NCI-H510A treated with DMSO at 0.1 percent for 48 hours (cell line): ENCODE measurements at regions not wholly inside any gene's neighbourhood (a gene's known extent, or its start where the extent isn't known, plus 50 kb on each side); places are given as distances from the start of the nearest gene placed in this dataset.

ENCODE experiments used
- DNase-seq: peaks from one replicate; lab custom pipeline; 2025; lab: John Stamatoyannopoulos, UW

GRCh38 chr2:119104414-119104813, 54.1 kb downstream of the C1QL2 start:
- no peak for DNase-seq

- DNase-seq = no peak
Observed at GRCh38 chr2:119102964-119103363, 55.6 kb downstream of the C1QL2 start.

GRCh38 chr2:119088416-119088815, 70.1 kb downstream of the C1QL2 start:
- DNase-seq = no peak

GRCh38 chr2:119086327-119086726, 72.2 kb downstream of the C1QL2 start:
- peak; percentile 2 for DNase-seq

GRCh38 chr2:119085613-119086012, 72.9 kb downstream of the C1QL2 start:
- DNase-seq = no peak

GRCh38 chr2:119083416-119083815, 75.1 kb downstream of the C1QL2 start:
- DNase-seq = no peak

- no peak for DNase-seq
Observed at GRCh38 chr2:119082821-119083400, 75.6 kb downstream of the C1QL2 start.

GRCh38 chr2:119078796-119079195, 79.8 kb downstream of the C1QL2 start:
- DNase-seq = no peak

GRCh38 chr2:119076713-119077112, 81.8 kb downstream of the C1QL2 start:
- no peak for DNase-seq

- no peak for DNase-seq
Observed at GRCh38 chr2:119073213-119073612, 85.3 kb downstream of the C1QL2 start.

- DNase-seq = no peak
Observed at GRCh38 chr2:119071476-119071875, 87.1 kb downstream of the C1QL2 start.

- no peak for DNase-seq
Observed at GRCh38 chr2:119069781-119070180, 88.8 kb downstream of the C1QL2 start.

GRCh38 chr2:119068154-119068725, 90.3 kb downstream of the C1QL2 start:
- DNase-seq = no peak

GRCh38 chr2:119066272-119066804, 92.2 kb downstream of the C1QL2 start:
- DNase-seq = no peak

- DNase-seq = no peak
Observed at GRCh38 chr2:119065146-119065545, 93.4 kb downstream of the C1QL2 start.

- DNase-seq = no peak
Observed at GRCh38 chr2:119064567-119064966, 94.0 kb downstream of the C1QL2 start.

GRCh38 chr2:119063177-119063576, 95.4 kb downstream of the C1QL2 start:
- DNase-seq = no peak

GRCh38 chr2:119062652-119063051, 95.9 kb downstream of the C1QL2 start:
- DNase-seq = peak; percentile 58

- no peak for DNase-seq
Observed at GRCh38 chr2:119062179-119062578, 96.4 kb downstream of the C1QL2 start.

GRCh38 chr2:119059940-119060339, 98.6 kb downstream of the C1QL2 start:
- DNase-seq = no peak

GRCh38 chr2:119059287-119059686, 99.3 kb downstream of the C1QL2 start:
- no peak for DNase-seq

GRCh38 chr2:119053700-119054436, 104.7 kb downstream of the C1QL2 start:
- DNase-seq = no peak

- DNase-seq = no peak
Observed at GRCh38 chr2:119051263-119051662, 107.3 kb downstream of the C1QL2 start.
